Prostate gland (tissue), 2 donors: ENCODE measurements at regions not wholly inside any gene's neighbourhood (a gene's known extent, or its start where the extent isn't known, plus 50 kb on each side); places are given as distances from the start of the nearest gene placed in this dataset.

Source experiments
- POLR2A ChIP-seq: fragments of 450-650 bp; IDR thresholded peaks from one replicate; pipeline ENCODE4 v1.6.1; 2016; ENCODE audit warnings: antibody characterized with exemption, mild to moderate bottlenecking
- POLR2AphosphoS5 ChIP-seq: sonication (generic); formaldehyde crosslinking; IDR thresholded peaks from one replicate; pipeline ENCODE4 v1.6.1; 2017; ENCODE audit warnings: antibody characterized with exemption
- TF ChIP-seq, protein P1 (sequence below), 4 experiments: fragments of 200-600 bp in 2 of 4; fragments of 450-650 bp in 2 of 4; sonication (generic) in 2 of 4; IDR thresholded peaks; 1 replicate in 3 of 4; 2 replicates in 1 of 4; pipeline ENCODE4 v1.5.1; 2016 to 2019; ENCODE audit warnings: antibody characterized with exemption in 4 of 4, mild to moderate bottlenecking in 2 of 4, moderate library complexity in 2 of 4

DNA sequence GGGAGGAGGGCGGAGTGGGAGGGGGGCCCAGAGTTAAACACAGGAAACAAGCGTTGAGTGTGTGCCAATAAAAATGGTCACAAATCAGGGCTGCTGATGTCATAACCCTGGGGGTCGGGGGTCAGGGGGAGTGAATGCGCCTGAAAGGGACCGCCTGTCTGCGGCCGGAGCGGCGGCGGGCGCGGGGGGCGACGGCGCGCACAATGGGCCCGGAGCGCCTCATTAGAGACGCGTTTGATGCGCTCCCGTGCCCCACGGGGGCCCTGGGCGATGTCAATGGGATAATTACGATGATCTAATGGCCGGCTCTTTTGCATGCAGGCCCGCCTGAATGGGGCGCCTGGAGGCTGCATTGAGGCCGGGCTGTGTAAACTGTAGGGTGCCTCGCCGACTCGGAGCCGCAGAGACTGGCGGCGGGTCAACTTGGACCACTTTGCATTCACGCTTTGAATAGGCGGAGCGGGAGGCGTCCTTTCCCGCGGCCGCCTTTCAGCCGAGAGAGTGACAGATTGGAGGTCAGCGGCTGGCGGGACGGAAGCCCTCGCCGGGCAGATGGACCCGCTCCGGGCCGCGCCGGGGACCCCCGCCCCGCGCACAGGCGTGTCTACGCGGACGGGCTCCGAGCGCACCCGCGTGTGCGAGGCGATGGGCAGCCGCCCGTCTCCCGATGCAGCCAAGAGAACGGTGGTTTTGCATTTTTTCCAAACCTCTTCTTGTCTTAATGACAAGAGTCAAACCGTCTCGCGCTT lies 296.1 kb downstream of the TFAP2C start:
- TF ChIP-seq, protein P1, sequence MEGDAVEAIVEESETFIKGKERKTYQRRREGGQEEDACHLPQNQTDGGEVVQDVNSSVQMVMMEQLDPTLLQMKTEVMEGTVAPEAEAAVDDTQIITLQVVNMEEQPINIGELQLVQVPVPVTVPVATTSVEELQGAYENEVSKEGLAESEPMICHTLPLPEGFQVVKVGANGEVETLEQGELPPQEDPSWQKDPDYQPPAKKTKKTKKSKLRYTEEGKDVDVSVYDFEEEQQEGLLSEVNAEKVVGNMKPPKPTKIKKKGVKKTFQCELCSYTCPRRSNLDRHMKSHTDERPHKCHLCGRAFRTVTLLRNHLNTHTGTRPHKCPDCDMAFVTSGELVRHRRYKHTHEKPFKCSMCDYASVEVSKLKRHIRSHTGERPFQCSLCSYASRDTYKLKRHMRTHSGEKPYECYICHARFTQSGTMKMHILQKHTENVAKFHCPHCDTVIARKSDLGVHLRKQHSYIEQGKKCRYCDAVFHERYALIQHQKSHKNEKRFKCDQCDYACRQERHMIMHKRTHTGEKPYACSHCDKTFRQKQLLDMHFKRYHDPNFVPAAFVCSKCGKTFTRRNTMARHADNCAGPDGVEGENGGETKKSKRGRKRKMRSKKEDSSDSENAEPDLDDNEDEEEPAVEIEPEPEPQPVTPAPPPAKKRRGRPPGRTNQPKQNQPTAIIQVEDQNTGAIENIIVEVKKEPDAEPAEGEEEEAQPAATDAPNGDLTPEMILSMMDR (IDR thresholded peaks at IDR 0.05) = no peak
- TF ChIP-seq POLR2A (no peak), POLR2AphosphoS5 (no peak)
